ENCODE measurements at regions not wholly inside any gene's neighbourhood (a gene's known extent, or its start where the extent isn't known, plus 50 kb on each side); places are given as distances from the start of the nearest gene placed in this dataset.

DNA sequence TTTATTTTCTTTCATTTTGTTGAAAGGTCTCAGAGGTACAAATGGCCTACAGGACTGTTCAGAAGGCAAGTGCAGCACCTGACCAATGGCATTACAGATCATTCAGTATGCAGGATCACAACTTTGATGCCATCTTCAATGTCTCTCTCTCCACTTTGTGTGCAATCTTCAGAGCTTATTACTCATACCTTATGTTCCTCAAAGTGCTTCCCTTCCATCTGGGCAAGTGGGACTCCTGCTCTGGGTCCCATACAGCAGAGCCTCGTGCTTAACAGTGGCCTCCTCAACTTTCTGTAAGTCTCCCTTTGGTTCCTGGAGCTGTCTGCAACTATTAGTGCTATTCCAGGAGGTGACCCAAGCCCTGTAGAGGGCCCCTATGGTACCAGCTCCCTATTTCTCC, 358.4 kb upstream of the RPS23 start (continued):
- TF ChIP-seq RBBP5 (IDR thresholded peaks at IDR 0.05; ENCODE audit: borderline replicate concordance, low read depth, low read length): no peak
- no peak for TF ChIP-seq GABPA (IDR thresholded peaks at IDR 0.05; ENCODE audit: borderline replicate concordance, insufficient read depth, low read length)
- no peak for TF ChIP-seq POU5F1 (IDR thresholded peaks at IDR 0.05; ENCODE audit: low read depth, low read length)
- TF ChIP-seq SIX5 (IDR thresholded peaks at IDR 0.05; ENCODE audit: low read depth, low read length): no peak
- TF ChIP-seq KDM4A (IDR thresholded peaks at IDR 0.05; ENCODE audit: low read depth, low read length, severe bottlenecking): no peak

All from H1 (cell line).